Thymus (tissue), 11 donors: ENCODE measurements at regions not wholly inside any gene's neighbourhood (a gene's known extent, or its start where the extent isn't known, plus 50 kb on each side); places are given as distances from the start of the nearest gene placed in this dataset.
"Not testable (repeated sequence)": the region's sequence is repeated elsewhere in the genome, so short reads cannot be mapped to it uniquely, and the experiment has no call there.

ENCODE experiments used
- DNase-seq, 9 donors: peaks; one replicate each; pipeline ENCODE4 v3.0.0-alpha.2; 2013; ENCODE audit warnings: low spot score in 9 of 9, low read depth in 6 of 9, missing footprints in 1 of 9
- H3K27ac ChIP-seq, 2 donors: one replicate each; pipeline ENCODE4 v1.5.1; 2013; ENCODE audit warnings: control low read depth in 1 of 2, low read depth in 1 of 2, low read length in 1 of 2, mild to moderate bottlenecking in 1 of 2, moderate library complexity in 1 of 2
- H3K27me3 ChIP-seq, 2 donors: one replicate each; pipeline ENCODE4 v1.5.1; 2013; ENCODE audit warnings: low read length in 1 of 2; ENCODE audit not compliant: control insufficient read depth in 2 of 2, insufficient read depth in 1 of 2
- H3K36me3 ChIP-seq, 2 donors: one replicate each; pipeline ENCODE4 v1.5.1; 2013; ENCODE audit warnings: low read length in 1 of 2, mild to moderate bottlenecking in 1 of 2, moderate library complexity in 1 of 2; ENCODE audit not compliant: control insufficient read depth in 2 of 2, insufficient read depth in 2 of 2
- H3K4me1 ChIP-seq, 2 donors: one replicate each; pipeline ENCODE4 v1.5.1; 2013; ENCODE audit warnings: low read length in 2 of 2; ENCODE audit not compliant: control insufficient read depth in 2 of 2, insufficient read depth in 2 of 2
- H3K4me3 ChIP-seq, 2 donors: one replicate each; pipeline ENCODE4 v1.5.1; 2013; ENCODE audit warnings: low read length in 2 of 2, control low read depth in 1 of 2, mild to moderate bottlenecking in 1 of 2
- H3K9me3 ChIP-seq, 2 donors: one replicate each; pipeline ENCODE4 v1.5.1; 2013; ENCODE audit warnings: low read length in 1 of 2, mild to moderate bottlenecking in 1 of 2; ENCODE audit not compliant: control insufficient read depth in 2 of 2, insufficient read depth in 1 of 2
- WGBS: extraction: QIAGEN DNeasy Blood & Tissue Kit; methylation state at CpG from one replicate; pipeline ENCODE4 v1.1.7; 2013; 5-methylcytosine and 5-hydroxymethylcytosine counted together
- donor health status: healthy.

DNA sequence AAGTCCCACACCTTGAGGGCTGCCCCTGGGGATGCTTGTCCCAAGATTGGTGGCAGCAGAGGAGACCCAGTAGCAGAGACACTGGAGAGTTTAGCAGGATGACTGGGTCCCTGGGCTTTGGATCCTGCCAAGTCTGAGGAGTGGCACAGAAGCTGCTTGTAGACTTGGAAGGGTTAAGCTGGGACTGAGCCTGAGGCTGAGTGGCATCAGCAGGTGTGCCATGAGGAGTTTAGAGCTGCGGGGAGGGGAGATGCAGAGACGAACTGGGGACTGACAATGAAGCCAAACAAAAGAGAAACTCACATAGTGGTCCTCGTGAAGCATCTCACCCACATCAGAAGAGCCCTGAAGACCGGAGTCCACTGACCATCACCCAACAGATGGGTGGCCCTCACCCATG, 329.7 kb upstream of the KLHL29 start:
- Histone ChIP-seq H3K27me3 (no peaks in the 10 kb centered on the region), H3K4me3 (no peak overlapping the region), H3K9me3 (no peaks in the 10 kb centered on the region), H3K36me3 (no peaks in the 10 kb centered on the region), H3K4me1 (no peaks in the 10 kb centered on the region), H3K27ac (no peak overlapping the region)
- 88% methylated on average over 4 of the region's 4 CpGs for WGBS
- no peak for DNase-seq

DNA sequence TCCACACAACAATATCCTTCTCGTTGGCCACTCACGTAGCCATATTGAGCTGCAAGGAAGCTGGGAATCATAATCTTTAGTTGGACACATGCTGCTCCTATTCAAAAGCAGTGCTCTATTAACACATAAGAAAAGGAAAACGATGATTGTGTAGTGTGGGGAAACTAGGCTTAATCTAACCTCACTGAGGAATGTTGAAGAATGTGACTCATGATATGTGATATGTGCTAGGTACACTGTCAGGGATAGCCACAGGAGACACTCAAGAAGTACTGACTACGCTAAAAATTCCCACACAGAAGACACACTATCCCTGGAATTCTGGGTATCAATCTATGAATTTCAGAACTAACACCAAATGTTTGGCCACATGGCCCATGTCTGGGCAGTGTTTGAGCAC, 328.1 kb upstream of the KLHL29 start:
- DNase-seq, result not testable (repeated sequence)

GRCh38 chr2:23058435-23058834, 326.5 kb upstream of the KLHL29 start:
- no peak for DNase-seq
- no peak overlapping the region for H3K27ac ChIP-seq
- 95% methylated on average over 9 of the region's 9 CpGs for WGBS

More for the DNA sequence above, 328.1 kb upstream of the KLHL29 start:
- not testable (repeated sequence) for H3K4me3 ChIP-seq, H3K27ac ChIP-seq, H3K4me1 ChIP-seq, H3K9me3 ChIP-seq, H3K27me3 ChIP-seq, H3K36me3 ChIP-seq
- 96% methylated on average over 4 of the region's 4 CpGs for WGBS

GRCh38 chr2:23065210-23065609, 319.8 kb upstream of the KLHL29 start:
- no peaks in the 10 kb centered on the region for H3K4me1 ChIP-seq
- 96% methylated on average over 4 of the region's 4 CpGs for WGBS
- no peaks in the 10 kb centered on the region for H3K36me3 ChIP-seq
- H3K9me3 ChIP-seq, result peaks cover 0 to 1% of the 10 kb centered on the region in 2 donors
- no peak overlapping the region for H3K4me3 ChIP-seq
- H3K27ac ChIP-seq, result no peak overlapping the region
- no peak for DNase-seq
- no peaks in the 10 kb centered on the region for H3K27me3 ChIP-seq

More at GRCh38 chr2:23058435-23058834, 326.5 kb upstream of the KLHL29 start:
- H3K9me3 ChIP-seq, result peaks cover 0 to 1% of the 10 kb centered on the region in 2 donors
- H3K36me3 ChIP-seq, result no peaks in the 10 kb centered on the region
- no peaks in the 10 kb centered on the region for H3K4me1 ChIP-seq
- H3K27me3 ChIP-seq, result no peaks in the 10 kb centered on the region
- H3K4me3 ChIP-seq, result no peak overlapping the region

DNA sequence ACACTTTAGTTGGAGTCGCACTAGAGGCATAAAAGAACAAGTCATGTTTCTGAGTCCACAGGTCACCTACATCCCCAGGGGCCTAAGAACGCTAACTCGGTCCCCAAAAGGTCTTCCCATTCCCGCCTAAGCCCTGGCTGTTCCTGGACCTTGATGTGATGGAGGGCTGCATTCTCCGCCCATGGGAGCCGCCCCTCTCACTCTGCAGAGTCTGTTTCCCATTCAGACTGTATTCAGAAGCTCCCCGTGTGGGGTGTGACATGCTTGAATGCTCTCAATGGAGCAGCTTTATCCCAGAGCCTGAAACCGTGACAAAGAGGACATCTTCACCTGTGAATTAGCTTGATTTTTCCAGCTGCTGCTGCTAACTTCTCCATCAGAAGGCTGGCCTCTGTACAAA, 319.0 kb upstream of the KLHL29 start:
- Histone ChIP-seq H3K36me3 (no peaks in the 10 kb centered on the region), H3K9me3 (peaks cover 0 to 1% of the 10 kb centered on the region in 2 donors), H3K27ac (no peak overlapping the region), H3K27me3 (no peaks in the 10 kb centered on the region), H3K4me3 (no peak overlapping the region), H3K4me1 (no peaks in the 10 kb centered on the region)
- no peak for DNase-seq
- 81% methylated on average over 8 of the region's 8 CpGs for WGBS

DNA sequence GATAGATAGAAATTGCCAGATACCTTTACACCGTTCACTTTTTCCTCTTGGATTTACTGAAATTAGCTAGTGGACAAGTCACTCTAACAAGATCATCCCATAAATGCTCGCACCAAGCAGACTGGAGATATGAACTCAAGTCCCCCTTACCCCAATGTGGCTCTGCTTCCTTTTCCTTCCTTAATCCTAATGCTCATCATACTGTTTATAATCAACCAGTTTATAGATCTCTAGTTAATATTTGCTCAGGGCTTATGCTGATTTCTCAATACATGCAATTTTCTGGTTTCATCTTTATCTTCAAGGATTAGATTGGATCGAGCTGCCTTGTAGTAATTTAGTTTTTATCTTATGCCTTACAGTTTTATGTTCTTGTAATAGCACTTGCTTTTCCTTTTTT, 318.3 kb upstream of the KLHL29 start:
- WGBS, result 95% methylated on average over 3 of the region's 3 CpGs
- Histone ChIP-seq H3K27me3 (no peaks in the 10 kb centered on the region), H3K4me3 (no peak overlapping the region), H3K4me1 (no peaks in the 10 kb centered on the region), H3K27ac (no peak overlapping the region), H3K36me3 (no peaks in the 10 kb centered on the region), H3K9me3 (peaks cover 0 to 1% of the 10 kb centered on the region in 2 donors)
- no peak for DNase-seq

- no peak overlapping the region for H3K4me3 ChIP-seq
- no peak for DNase-seq
- no peak overlapping the region for H3K27ac ChIP-seq
- H3K36me3 ChIP-seq, result no peaks in the 10 kb centered on the region
- WGBS, result 91% methylated on average over 3 of the region's 3 CpGs
- no peaks in the 10 kb centered on the region for H3K27me3 ChIP-seq
- H3K9me3 ChIP-seq, result no peaks in the 10 kb centered on the region
- H3K4me1 ChIP-seq, result no peaks in the 10 kb centered on the region
Observed at GRCh38 chr2:23069156-23069555, 315.8 kb upstream of the KLHL29 start.

DNA sequence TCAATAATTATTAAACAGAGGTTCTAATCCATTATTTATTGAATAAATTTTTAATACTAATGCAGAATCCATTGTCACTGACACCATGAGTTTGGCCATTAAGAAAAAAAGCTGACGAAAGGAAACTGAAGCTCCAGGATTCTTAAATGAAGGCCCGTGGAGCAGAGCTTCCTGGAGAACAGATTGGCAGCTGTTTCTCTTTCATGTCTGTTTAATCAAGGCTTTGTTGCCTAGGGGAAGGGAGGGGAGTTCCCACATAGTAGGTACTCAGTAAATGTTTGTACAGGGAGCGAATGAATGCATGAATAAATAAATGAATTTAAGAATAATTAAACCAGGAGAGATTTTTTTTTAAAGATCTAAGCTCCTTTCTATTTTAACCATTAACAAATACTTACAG, 315.1 kb upstream of the KLHL29 start:
- H3K36me3 ChIP-seq, result no peaks in the 10 kb centered on the region
- no peak overlapping the region for H3K27ac ChIP-seq
- H3K4me3 ChIP-seq, result no peak overlapping the region
- 60% methylated on average over 3 of the region's 3 CpGs for WGBS
- DNase-seq, result no peak
- no peaks in the 10 kb centered on the region for H3K4me1 ChIP-seq
- no peaks in the 10 kb centered on the region for H3K9me3 ChIP-seq
- no peaks in the 10 kb centered on the region for H3K27me3 ChIP-seq

DNA sequence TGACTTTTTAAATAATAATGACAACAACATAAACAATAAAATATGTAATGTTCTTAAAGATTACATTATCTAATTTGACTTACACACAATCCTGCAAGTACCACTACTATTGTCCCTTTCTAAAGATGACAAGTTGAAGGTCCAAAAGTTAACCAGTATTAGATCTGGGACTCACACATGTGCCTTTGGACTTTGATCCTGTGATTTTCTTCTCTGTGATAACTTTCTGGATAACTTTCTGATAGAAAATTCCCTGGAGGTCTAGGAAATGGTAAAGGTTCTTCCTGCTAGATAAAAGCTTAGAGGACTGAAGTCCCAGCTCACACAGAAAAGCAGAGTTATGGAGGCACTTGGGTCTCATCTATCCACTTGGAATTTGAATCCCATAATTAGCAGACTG, 311.9 kb upstream of the KLHL29 start:
- DNase-seq, result no peak
- Histone ChIP-seq H3K27ac (no peak overlapping the region), H3K27me3 (no peaks in the 10 kb centered on the region), H3K9me3 (no peaks in the 10 kb centered on the region), H3K4me1 (no peaks in the 10 kb centered on the region), H3K4me3 (no peak overlapping the region), H3K36me3 (no peaks in the 10 kb centered on the region)

DNA sequence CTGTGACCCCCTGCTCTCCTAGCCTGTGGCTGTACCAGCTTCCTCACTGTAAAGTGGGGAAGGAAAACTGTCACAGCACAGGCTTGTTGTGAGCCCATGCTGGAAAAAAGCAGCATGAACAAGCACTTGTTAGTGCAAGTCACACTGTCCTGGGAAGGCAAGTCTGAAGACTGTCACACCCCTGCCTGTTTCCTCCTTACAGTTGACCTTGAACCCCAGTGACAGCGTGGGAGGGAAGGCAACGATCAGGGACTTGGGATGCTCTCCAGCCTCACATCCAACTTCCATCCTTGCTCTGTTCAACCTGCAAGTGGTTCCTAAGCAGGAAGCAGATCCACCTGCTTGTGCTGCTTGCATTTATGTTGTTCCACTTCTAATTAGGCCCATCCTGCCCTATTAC, 311.3 kb upstream of the KLHL29 start:
- Histone ChIP-seq H3K36me3 (no peaks in the 10 kb centered on the region), H3K9me3 (no peaks in the 10 kb centered on the region), H3K4me1 (no peaks in the 10 kb centered on the region), H3K27me3 (no peaks in the 10 kb centered on the region), H3K4me3 (no peak overlapping the region), H3K27ac (no peak overlapping the region)
- DNase-seq, result no peak
- WGBS, result 73% methylated on average over 2 of the region's 2 CpGs
